Activated naive CD4-positive, alpha-beta T cell treated with anti-CD3 and anti-CD28 coated beads, Interleukin-2, amount 10 ng/mL, durations not matched to agents 7 days and 5 days (primary cell): ENCODE measurements at regions not wholly inside any gene's neighbourhood (a gene's known extent, or its start where the extent isn't known, plus 50 kb on each side); places are given as distances from the start of the nearest gene placed in this dataset.
"Not testable (repeated sequence)": the region's sequence is repeated elsewhere in the genome, so short reads cannot be mapped to it uniquely, and the experiment has no call there.

Source experiments
- CTCF ChIA-PET: fragments of 350-600 bp; sonication (Branson Sonifier 250); formaldehyde crosslinking; loops from one replicate; lab custom pipeline; 2021; ENCODE audit warnings: antibody characterized with exemption; lab: Charles Lee
- DNase-seq: peaks from one replicate; pipeline ENCODE4 v3.0.0-alpha.2; 2020
- H3K27ac Mint-ChIP-seq: one replicate; pipeline ENCODE4 v1.8.0; 2021; ENCODE audit warnings: mild to moderate bottlenecking, moderate library complexity, mixed read lengths
- H3K27me3 Mint-ChIP-seq: one replicate; pipeline ENCODE4 v1.8.0; 2021; ENCODE audit warnings: mild to moderate bottlenecking, mixed read lengths
- H3K36me3 Mint-ChIP-seq: one replicate; pipeline ENCODE4 v1.8.0; 2021; ENCODE audit warnings: mixed read lengths
- H3K4me1 Mint-ChIP-seq: one replicate; pipeline ENCODE4 v1.8.0; 2021; ENCODE audit warnings: mixed read lengths
- H3K4me3 Mint-ChIP-seq: one replicate; pipeline ENCODE4 v1.8.0; 2021; ENCODE audit warnings: mild to moderate bottlenecking, moderate library complexity, mixed read lengths
- H3K9me3 Mint-ChIP-seq: one replicate; pipeline ENCODE4 v1.8.0; 2021; ENCODE audit warnings: mixed read lengths

- Mint-ChIP-seq H3K27ac (no peak overlapping the region), H3K4me3 (no peak overlapping the region)
These were observed 167.9 kb upstream of the STMND1 start for GRCh38 chr6:16933961-16934360.

GRCh38 chr6:16933532-16933931, 168.3 kb upstream of the STMND1 start:
- no peak for DNase-seq
- CTCF ChIA-PET = no interaction called here
- peaks cover 13% of the 10 kb centered on the region for H3K27me3 Mint-ChIP-seq
- H3K4me1 Mint-ChIP-seq = no peaks in the 10 kb centered on the region
- no peaks in the 10 kb centered on the region for H3K36me3 Mint-ChIP-seq
- no peaks in the 10 kb centered on the region for H3K9me3 Mint-ChIP-seq
- no peak overlapping the region for H3K4me3 Mint-ChIP-seq
- no peak overlapping the region for H3K27ac Mint-ChIP-seq

More at GRCh38 chr6:16933961-16934360, 167.9 kb upstream of the STMND1 start:
- DNase-seq = no peak
- H3K27me3 Mint-ChIP-seq = peaks cover 16% of the 10 kb centered on the region
- CTCF ChIA-PET = no interaction called here
- no peaks in the 10 kb centered on the region for H3K4me1 Mint-ChIP-seq
- no peaks in the 10 kb centered on the region for H3K36me3 Mint-ChIP-seq
- no peaks in the 10 kb centered on the region for H3K9me3 Mint-ChIP-seq

- Mint-ChIP-seq H3K27me3 (peaks cover 13% of the 10 kb centered on the region), H3K36me3 (no peaks in the 10 kb centered on the region), H3K9me3 (no peaks in the 10 kb centered on the region), H3K4me3 (no peak overlapping the region), H3K27ac (no peak overlapping the region), H3K4me1 (no peaks in the 10 kb centered on the region)
- CTCF ChIA-PET = no interaction called here
- DNase-seq = no peak
These were observed 168.9 kb upstream of the STMND1 start for GRCh38 chr6:16932920-16933319.

GRCh38 chr6:16931079-16931478, 169.8 kb upstream of the ATXN1 start:
- H3K36me3 Mint-ChIP-seq, H3K9me3 Mint-ChIP-seq, H3K4me3 Mint-ChIP-seq, DNase-seq, CTCF ChIA-PET, H3K27ac Mint-ChIP-seq, H3K4me1 Mint-ChIP-seq: not testable (repeated sequence)
- peaks cover 13% of the 10 kb centered on the region for H3K27me3 Mint-ChIP-seq

GRCh38 chr6:16930432-16930831, 169.2 kb upstream of the ATXN1 start:
- H3K9me3 Mint-ChIP-seq = no peaks in the 10 kb centered on the region
- H3K27ac Mint-ChIP-seq = no peak overlapping the region
- H3K4me1 Mint-ChIP-seq = no peaks in the 10 kb centered on the region
- H3K36me3 Mint-ChIP-seq = no peaks in the 10 kb centered on the region
- no peak for DNase-seq
- peaks cover 13% of the 10 kb centered on the region for H3K27me3 Mint-ChIP-seq
- no peak overlapping the region for H3K4me3 Mint-ChIP-seq
- CTCF ChIA-PET = no interaction called here

- DNase-seq = no peak
- no peak overlapping the region for H3K4me3 Mint-ChIP-seq
- no peak overlapping the region for H3K27ac Mint-ChIP-seq
- H3K36me3 Mint-ChIP-seq = no peaks in the 10 kb centered on the region
- CTCF ChIA-PET = no interaction called here
- no peaks in the 10 kb centered on the region for H3K4me1 Mint-ChIP-seq
- H3K27me3 Mint-ChIP-seq = peaks cover 13% of the 10 kb centered on the region
- H3K9me3 Mint-ChIP-seq = no peaks in the 10 kb centered on the region
These were observed 168.5 kb upstream of the ATXN1 start for GRCh38 chr6:16929809-16930208.

GRCh38 chr6:16928387-16928786, 167.1 kb upstream of the ATXN1 start:
- Mint-ChIP-seq H3K27ac (no peak overlapping the region), H3K4me3 (no peak overlapping the region), H3K9me3 (no peaks in the 10 kb centered on the region), H3K36me3 (no peaks in the 10 kb centered on the region), H3K27me3 (peaks cover 4% of the 10 kb centered on the region), H3K4me1 (no peaks in the 10 kb centered on the region)
- no peak for DNase-seq
- CTCF ChIA-PET = no interaction called here

GRCh38 chr6:16927205-16927604, 165.9 kb upstream of the ATXN1 start:
- no peak overlapping the region for H3K27ac Mint-ChIP-seq
- no peak for DNase-seq
- no peaks in the 10 kb centered on the region for H3K36me3 Mint-ChIP-seq
- CTCF ChIA-PET = no interaction called here
- H3K9me3 Mint-ChIP-seq = no peaks in the 10 kb centered on the region
- no peaks in the 10 kb centered on the region for H3K27me3 Mint-ChIP-seq
- H3K4me1 Mint-ChIP-seq = no peaks in the 10 kb centered on the region
- H3K4me3 Mint-ChIP-seq = no peak overlapping the region

- H3K36me3 Mint-ChIP-seq = no peaks in the 10 kb centered on the region
These were observed 164.2 kb upstream of the ATXN1 start for GRCh38 chr6:16925461-16925860.

GRCh38 chr6:16922282-16922681, 161.0 kb upstream of the ATXN1 start:
- no peaks in the 10 kb centered on the region for H3K27me3 Mint-ChIP-seq
- no peak for DNase-seq
- H3K4me1 Mint-ChIP-seq = no peaks in the 10 kb centered on the region
- H3K36me3 Mint-ChIP-seq = no peaks in the 10 kb centered on the region
- CTCF ChIA-PET = no interaction called here
- no peaks in the 10 kb centered on the region for H3K9me3 Mint-ChIP-seq
- no peak overlapping the region for H3K4me3 Mint-ChIP-seq
- no peak overlapping the region for H3K27ac Mint-ChIP-seq

More at GRCh38 chr6:16925461-16925860, 164.2 kb upstream of the ATXN1 start:
- CTCF ChIA-PET = no interaction called here
- Mint-ChIP-seq H3K27me3 (no peaks in the 10 kb centered on the region), H3K4me3 (no peak overlapping the region), H3K9me3 (no peaks in the 10 kb centered on the region), H3K4me1 (no peaks in the 10 kb centered on the region), H3K27ac (no peak overlapping the region)
- DNase-seq = no peak

GRCh38 chr6:16921399-16922110, 160.3 kb upstream of the ATXN1 start:
- CTCF ChIA-PET = no interaction called here
- H3K4me3 Mint-ChIP-seq = no peak overlapping the region
- no peak overlapping the region for H3K27ac Mint-ChIP-seq
- no peaks in the 10 kb centered on the region for H3K36me3 Mint-ChIP-seq
- no peaks in the 10 kb centered on the region for H3K27me3 Mint-ChIP-seq
- H3K9me3 Mint-ChIP-seq = no peaks in the 10 kb centered on the region
- no peak for DNase-seq
- H3K4me1 Mint-ChIP-seq = no peaks in the 10 kb centered on the region

GRCh38 chr6:16918586-16918985, 157.3 kb upstream of the ATXN1 start:
- no peaks in the 10 kb centered on the region for H3K4me1 Mint-ChIP-seq
- no peaks in the 10 kb centered on the region for H3K9me3 Mint-ChIP-seq
- CTCF ChIA-PET = no interaction called here
- no peak overlapping the region for H3K27ac Mint-ChIP-seq
- no peak overlapping the region for H3K4me3 Mint-ChIP-seq
- DNase-seq = no peak
- H3K27me3 Mint-ChIP-seq = peaks cover 5% of the 10 kb centered on the region
- H3K36me3 Mint-ChIP-seq = no peaks in the 10 kb centered on the region

GRCh38 chr6:16914184-16914583, 152.9 kb upstream of the ATXN1 start:
- DNase-seq = no peak
- no peaks in the 10 kb centered on the region for H3K36me3 Mint-ChIP-seq
- no peaks in the 10 kb centered on the region for H3K4me1 Mint-ChIP-seq
- CTCF ChIA-PET = no interaction called here
- H3K4me3 Mint-ChIP-seq = no peak overlapping the region
- H3K27me3 Mint-ChIP-seq = peaks cover 5% of the 10 kb centered on the region
- H3K27ac Mint-ChIP-seq = no peak overlapping the region
- H3K9me3 Mint-ChIP-seq = peaks cover 3% of the 10 kb centered on the region

GRCh38 chr6:16912756-16913155, 151.5 kb upstream of the ATXN1 start:
- CTCF ChIA-PET = no interaction called here
- no peak overlapping the region for H3K27ac Mint-ChIP-seq
- DNase-seq = no peak
- H3K4me3 Mint-ChIP-seq = no peak overlapping the region
- H3K27me3 Mint-ChIP-seq = peaks cover 5% of the 10 kb centered on the region
- peaks cover 3% of the 10 kb centered on the region for H3K9me3 Mint-ChIP-seq
- no peaks in the 10 kb centered on the region for H3K4me1 Mint-ChIP-seq
- H3K36me3 Mint-ChIP-seq = no peaks in the 10 kb centered on the region

- no peak overlapping the region for H3K4me3 Mint-ChIP-seq
- CTCF ChIA-PET = no interaction called here
- no peak overlapping the region for H3K27ac Mint-ChIP-seq
- no peak for DNase-seq
- H3K27me3 Mint-ChIP-seq = peaks cover 10% of the 10 kb centered on the region
- no peaks in the 10 kb centered on the region for H3K36me3 Mint-ChIP-seq
- H3K4me1 Mint-ChIP-seq = no peaks in the 10 kb centered on the region
- peaks cover 3% of the 10 kb centered on the region for H3K9me3 Mint-ChIP-seq
These were observed 149.8 kb upstream of the ATXN1 start for GRCh38 chr6:16911088-16911487.
